ENCODE measurements at regions not wholly inside any gene's neighbourhood (a gene's known extent, or its start where the extent isn't known, plus 50 kb on each side); places are given as distances from the start of the nearest gene placed in this dataset.

GRCh38 chr5:152303841-152304240 is 101.2 kb downstream of the NMUR2 start:
- H3K4me2 ChIP-seq (ENCODE audit: extremely low read depth, insufficient read depth, low read length) = no peak overlapping the region
- TF ChIP-seq EZH2 (IDR thresholded peaks at IDR 0.05; ENCODE audit: low read length, missing control alignments) (no peak), CTCF (conservative IDR thresholded peaks at IDR 0.05 in 1 of 2, IDR thresholded peaks at IDR 0.05 in 1 of 2; ENCODE audit: low read depth in 1 of 2, low read length in 2 of 2) (no peak)
- no peak overlapping the region for H3K4me3 ChIP-seq (replicated peaks in 1 of 4; ENCODE audit: control extremely low read depth in 1 of 4, insufficient read depth in 1 of 4, low read depth in 3 of 4, low read length in 4 of 4)
- no peak for DNase-seq (ENCODE audit: low read depth in 2 of 2)
- no peaks in the 10 kb centered on the region for H3K79me2 ChIP-seq (ENCODE audit: control insufficient read depth, insufficient read depth, low read length)
- no peaks in the 10 kb centered on the region for H3K27me3 ChIP-seq (ENCODE audit: control insufficient read depth, insufficient read depth, low read length)
- no peaks in the 10 kb centered on the region for H3K4me1 ChIP-seq (ENCODE audit: control insufficient read depth, extremely low read depth, insufficient read depth, low read length)
- no peaks in the 10 kb centered on the region for H3K9me3 ChIP-seq (ENCODE audit: control insufficient read depth, insufficient read depth, low read depth, low read length)
- H3K27ac ChIP-seq (ENCODE audit: insufficient read depth, low read length) = no peak overlapping the region
- no peaks in the 10 kb centered on the region for H3K36me3 ChIP-seq (ENCODE audit: control insufficient read depth, insufficient read depth, low read length)
- no peak overlapping the region for H2AFZ ChIP-seq (ENCODE audit: low read length)
- no peaks in the 10 kb centered on the region for H4K20me1 ChIP-seq (ENCODE audit: control insufficient read depth, extremely low read depth, insufficient read depth, low read length)
- no peak overlapping the region for H3K9ac ChIP-seq (ENCODE audit: insufficient read depth, low read length)

- TF ChIP-seq EZH2 (IDR thresholded peaks at IDR 0.05; ENCODE audit: low read length, missing control alignments) (no peak), CTCF (conservative IDR thresholded peaks at IDR 0.05 in 1 of 2, IDR thresholded peaks at IDR 0.05 in 1 of 2; ENCODE audit: low read depth in 1 of 2, low read length in 2 of 2) (no peak)
- H3K79me2 ChIP-seq (ENCODE audit: control insufficient read depth, insufficient read depth, low read length) = no peaks in the 10 kb centered on the region
Observed at GRCh38 chr5:152297866-152298265, 107.2 kb downstream of the NMUR2 start.

GRCh38 chr5:152293189-152293588 is 111.9 kb downstream of the NMUR2 start:
- no peaks in the 10 kb centered on the region for H3K27me3 ChIP-seq (ENCODE audit: control insufficient read depth, insufficient read depth, low read length)
- no peak for DNase-seq (ENCODE audit: low read depth in 2 of 2)
- no peak overlapping the region for H3K4me2 ChIP-seq (ENCODE audit: extremely low read depth, insufficient read depth, low read length)
- H3K79me2 ChIP-seq (ENCODE audit: control insufficient read depth, insufficient read depth, low read length) = no peaks in the 10 kb centered on the region
- H3K4me3 ChIP-seq (replicated peaks in 1 of 4; ENCODE audit: control extremely low read depth in 1 of 4, insufficient read depth in 1 of 4, low read depth in 3 of 4, low read length in 4 of 4) = no peak overlapping the region
- H3K27ac ChIP-seq (ENCODE audit: insufficient read depth, low read length) = no peak overlapping the region
- H3K9ac ChIP-seq (ENCODE audit: insufficient read depth, low read length) = no peak overlapping the region
- no peaks in the 10 kb centered on the region for H3K4me1 ChIP-seq (ENCODE audit: control insufficient read depth, extremely low read depth, insufficient read depth, low read length)
- H2AFZ ChIP-seq (ENCODE audit: low read length) = no peak overlapping the region
- H4K20me1 ChIP-seq (ENCODE audit: control insufficient read depth, extremely low read depth, insufficient read depth, low read length) = no peaks in the 10 kb centered on the region
- H3K36me3 ChIP-seq (ENCODE audit: control insufficient read depth, insufficient read depth, low read length) = no peaks in the 10 kb centered on the region
- no peaks in the 10 kb centered on the region for H3K9me3 ChIP-seq (ENCODE audit: control insufficient read depth, insufficient read depth, low read depth, low read length)
- TF ChIP-seq CTCF (conservative IDR thresholded peaks at IDR 0.05 in 1 of 2, IDR thresholded peaks at IDR 0.05 in 1 of 2; ENCODE audit: low read depth in 1 of 2, low read length in 2 of 2) (no peak), EZH2 (IDR thresholded peaks at IDR 0.05; ENCODE audit: low read length, missing control alignments) (no peak)

More at GRCh38 chr5:152297866-152298265, 107.2 kb downstream of the NMUR2 start:
- Histone ChIP-seq H2AFZ (ENCODE audit: low read length) (no peak overlapping the region), H3K27me3 (ENCODE audit: control insufficient read depth, insufficient read depth, low read length) (no peaks in the 10 kb centered on the region), H3K4me3 (replicated peaks in 1 of 4; ENCODE audit: control extremely low read depth in 1 of 4, insufficient read depth in 1 of 4, low read depth in 3 of 4, low read length in 4 of 4) (no peak overlapping the region), H3K4me1 (ENCODE audit: control insufficient read depth, extremely low read depth, insufficient read depth, low read length) (no peaks in the 10 kb centered on the region), H4K20me1 (ENCODE audit: control insufficient read depth, extremely low read depth, insufficient read depth, low read length) (no peaks in the 10 kb centered on the region), H3K27ac (ENCODE audit: insufficient read depth, low read length) (no peak overlapping the region), H3K36me3 (ENCODE audit: control insufficient read depth, insufficient read depth, low read length) (no peaks in the 10 kb centered on the region), H3K9me3 (ENCODE audit: control insufficient read depth, insufficient read depth, low read depth, low read length) (no peaks in the 10 kb centered on the region), H3K9ac (ENCODE audit: insufficient read depth, low read length) (no peak overlapping the region), H3K4me2 (ENCODE audit: extremely low read depth, insufficient read depth, low read length) (no peak overlapping the region)
- no peak for DNase-seq (ENCODE audit: low read depth in 2 of 2)

All from fibroblast of lung (primary cell).